ENCODE measurements at regions not wholly inside any gene's neighbourhood (a gene's known extent, or its start where the extent isn't known, plus 50 kb on each side); places are given as distances from the start of the nearest gene placed in this dataset.

- Mint-ChIP-seq H3K9me3 (ENCODE audit: unreplicated experiment) (no peaks in the 10 kb centered on the region), H3K4me3 (ENCODE audit: unreplicated experiment) (no peak overlapping the region), H3K27me3 (ENCODE audit: insufficient read depth, unreplicated experiment) (peaks cover 34% of the 10 kb centered on the region), H3K36me3 (ENCODE audit: insufficient read depth, unreplicated experiment) (no peaks in the 10 kb centered on the region), H3K4me1 (ENCODE audit: insufficient read depth, unreplicated experiment) (no peaks in the 10 kb centered on the region), H3K27ac (ENCODE audit: low read depth, unreplicated experiment) (no peak overlapping the region)
- POLR2A ChIA-PET, result interaction anchor here (0.5 to 1.4 kb wide), 2 partner anchors 8 to 1651 kb away, joined by 3 to 4 read pairs; no protein-coding TSS in a partner anchor
- TF ChIP-seq, protein P1, sequence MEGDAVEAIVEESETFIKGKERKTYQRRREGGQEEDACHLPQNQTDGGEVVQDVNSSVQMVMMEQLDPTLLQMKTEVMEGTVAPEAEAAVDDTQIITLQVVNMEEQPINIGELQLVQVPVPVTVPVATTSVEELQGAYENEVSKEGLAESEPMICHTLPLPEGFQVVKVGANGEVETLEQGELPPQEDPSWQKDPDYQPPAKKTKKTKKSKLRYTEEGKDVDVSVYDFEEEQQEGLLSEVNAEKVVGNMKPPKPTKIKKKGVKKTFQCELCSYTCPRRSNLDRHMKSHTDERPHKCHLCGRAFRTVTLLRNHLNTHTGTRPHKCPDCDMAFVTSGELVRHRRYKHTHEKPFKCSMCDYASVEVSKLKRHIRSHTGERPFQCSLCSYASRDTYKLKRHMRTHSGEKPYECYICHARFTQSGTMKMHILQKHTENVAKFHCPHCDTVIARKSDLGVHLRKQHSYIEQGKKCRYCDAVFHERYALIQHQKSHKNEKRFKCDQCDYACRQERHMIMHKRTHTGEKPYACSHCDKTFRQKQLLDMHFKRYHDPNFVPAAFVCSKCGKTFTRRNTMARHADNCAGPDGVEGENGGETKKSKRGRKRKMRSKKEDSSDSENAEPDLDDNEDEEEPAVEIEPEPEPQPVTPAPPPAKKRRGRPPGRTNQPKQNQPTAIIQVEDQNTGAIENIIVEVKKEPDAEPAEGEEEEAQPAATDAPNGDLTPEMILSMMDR (IDR thresholded peaks at IDR 0.05; ENCODE audit: unreplicated experiment), result no peak
- intact Hi-C loops (cut with micrococcal nuclease), result no loop called here
- DNase-seq (ENCODE audit: unreplicated experiment), result no peak
- CTCF ChIA-PET, result interaction anchor here (0.5 to 1.4 kb wide), 6 partner anchors 9 to 500 kb away, joined by 3 to 4 read pairs (median 3); no protein-coding TSS in a partner anchor
- no TSS peak for BruUV-seq (replicated peaks)
These were observed 341.3 kb downstream of the FOXA2 start for GRCh38 chr20:22243067-22243466.

GRCh38 chr20:22241609-22242008, 342.8 kb downstream of the FOXA2 start:
- CTCF ChIA-PET, result interaction anchor here (1.3 kb wide), 1 partner anchor 522 kb away, joined by 5 read pairs; no protein-coding TSS in a partner anchor
- DNase-seq (ENCODE audit: unreplicated experiment), result no peak
- TF ChIP-seq, protein P1 (IDR thresholded peaks at IDR 0.05; ENCODE audit: unreplicated experiment), result no peak
- Mint-ChIP-seq H3K27ac (ENCODE audit: low read depth, unreplicated experiment) (no peak overlapping the region), H3K4me1 (ENCODE audit: insufficient read depth, unreplicated experiment) (no peaks in the 10 kb centered on the region), H3K36me3 (ENCODE audit: insufficient read depth, unreplicated experiment) (no peaks in the 10 kb centered on the region), H3K9me3 (ENCODE audit: unreplicated experiment) (no peaks in the 10 kb centered on the region), H3K27me3 (ENCODE audit: insufficient read depth, unreplicated experiment) (peaks cover 42% of the 10 kb centered on the region), H3K4me3 (ENCODE audit: unreplicated experiment) (no peak overlapping the region)
- intact Hi-C loops (cut with micrococcal nuclease), result no loop called here
- POLR2A ChIA-PET, result no interaction called here
- no TSS peak for BruUV-seq (replicated peaks)

GRCh38 chr20:22232923-22233322, 351.4 kb downstream of the FOXA2 start:
- intact Hi-C loops (cut with micrococcal nuclease), result no loop called here
- H3K27ac Mint-ChIP-seq (ENCODE audit: low read depth, unreplicated experiment), result no peak overlapping the region
- CTCF ChIA-PET, result interaction anchor here (0.6 to 1.4 kb wide), 2 partner anchors 180 to 514 kb away, joined by 3 read pairs; no protein-coding TSS in a partner anchor
- TF ChIP-seq, protein P1 (IDR thresholded peaks at IDR 0.05; ENCODE audit: unreplicated experiment), result no peak
- no peaks in the 10 kb centered on the region for H3K4me1 Mint-ChIP-seq (ENCODE audit: insufficient read depth, unreplicated experiment)
- DNase-seq (ENCODE audit: unreplicated experiment), result no peak
- BruUV-seq (replicated peaks), result no TSS peak
- H3K4me3 Mint-ChIP-seq (ENCODE audit: unreplicated experiment), result no peak overlapping the region
- H3K27me3 Mint-ChIP-seq (ENCODE audit: insufficient read depth, unreplicated experiment), result peaks cover 51% of the 10 kb centered on the region
- POLR2A ChIA-PET, result no interaction called here
- H3K9me3 Mint-ChIP-seq (ENCODE audit: unreplicated experiment), result no peaks in the 10 kb centered on the region
- H3K36me3 Mint-ChIP-seq (ENCODE audit: insufficient read depth, unreplicated experiment), result no peaks in the 10 kb centered on the region

- POLR2A ChIA-PET, result no interaction called here
- Mint-ChIP-seq H3K27me3 (ENCODE audit: insufficient read depth, unreplicated experiment) (peaks cover 51% of the 10 kb centered on the region), H3K36me3 (ENCODE audit: insufficient read depth, unreplicated experiment) (no peaks in the 10 kb centered on the region), H3K4me1 (ENCODE audit: insufficient read depth, unreplicated experiment) (no peaks in the 10 kb centered on the region), H3K27ac (ENCODE audit: low read depth, unreplicated experiment) (no peak overlapping the region), H3K9me3 (ENCODE audit: unreplicated experiment) (no peaks in the 10 kb centered on the region), H3K4me3 (ENCODE audit: unreplicated experiment) (no peak overlapping the region)
- DNase-seq (ENCODE audit: unreplicated experiment), result no peak
- CTCF ChIA-PET, result no interaction called here
- no TSS peak for BruUV-seq (replicated peaks)
- TF ChIP-seq, protein P1 (IDR thresholded peaks at IDR 0.05; ENCODE audit: unreplicated experiment), result no peak
- intact Hi-C loops (cut with micrococcal nuclease), result no loop called here
These were observed 351.9 kb downstream of the FOXA2 start for GRCh38 chr20:22232473-22232872.
